Kidney (tissue), 13 donors: ENCODE measurements at regions not wholly inside any gene's neighbourhood (a gene's known extent, or its start where the extent isn't known, plus 50 kb on each side); places are given as distances from the start of the nearest gene placed in this dataset.

Source experiments
- DNase-seq, 5 donors: peaks; one replicate each; pipeline ENCODE4 v3.0.0-alpha.2; 2013 to 2020
- FAIRE-seq: peaks from 2 replicates; lab custom pipeline; 2012; peaks lifted over from hg19 to GRCh38; lab: Jason Lieb, UNC
- H3K27ac ChIP-seq, 2 donors: one replicate each; pipeline ENCODE4 v1.7.0; 2013; ENCODE audit warnings: low read depth in 2 of 2, low read length in 2 of 2, inconsistent platforms in 1 of 2
- H3K27me3 ChIP-seq: one replicate; pipeline ENCODE4 v1.7.1; 2013; ENCODE audit warnings: low read length, inconsistent platforms; ENCODE audit not compliant: control insufficient read depth, insufficient read depth
- H3K36me3 ChIP-seq, 3 donors: one replicate each; pipeline versions ENCODE4 v1.7.0 to v1.7.1; 2013; ENCODE audit warnings: low read length in 3 of 3, control low read depth in 1 of 3, inconsistent platforms in 1 of 3; ENCODE audit not compliant: insufficient read depth in 3 of 3, control insufficient read depth in 2 of 3
- H3K4me1 ChIP-seq, 3 donors: one replicate each; pipeline versions ENCODE4 v1.7.0 to v1.7.1; 2013; ENCODE audit warnings: low read length in 3 of 3, inconsistent platforms in 1 of 3, low read depth in 1 of 3; ENCODE audit not compliant: control insufficient read depth in 2 of 3, insufficient read depth in 2 of 3
- H3K4me3 ChIP-seq, 3 donors: one replicate each; pipeline versions ENCODE4 v1.7.0 to v1.8.1; 2013; ENCODE audit warnings: low read length in 3 of 3, control low read depth in 1 of 3, inconsistent platforms in 1 of 3
- H3K9ac ChIP-seq, 3 donors: one replicate each; pipeline versions ENCODE4 v1.7.0 to v1.7.1; 2013; ENCODE audit warnings: low read length in 3 of 3, control low read depth in 1 of 3, inconsistent platforms in 1 of 3
- H3K9me3 ChIP-seq, 3 donors: one replicate each; pipeline versions ENCODE4 v1.7.0 to v1.7.1; 2013; ENCODE audit warnings: low read length in 3 of 3, control low read depth in 1 of 3, inconsistent platforms in 1 of 3; ENCODE audit not compliant: control insufficient read depth in 2 of 3, insufficient read depth in 1 of 3
- intact Hi-C: fragments of 100-400 bp; cut with DNase I; formaldehyde crosslinking; loops from one replicate; pipeline ENCODE4 v1.11.1; 2022
- TF ChIP-seq, protein P1 (sequence below): IDR thresholded peaks from 3 replicates; pipeline ENCODE4 v1.5.1; 2012; ENCODE audit warnings: mild to moderate bottlenecking, moderate library complexity, borderline replicate concordance; ENCODE audit not compliant: insufficient read depth; ENCODE audit errors: extremely low read depth
- donor health status: control.
- donor health status: control.
- donor health status: control.
- donor health status: control.
- donor health status: control.
- donor health status: DM: yes; HTN: yes; CAD: no.
- donor health status: Normal renal cell carcinoma (clear cell type).

GRCh38 chr5:97544240-97544639, 361.2 kb upstream of the RIOK2 start:
- FAIRE-seq: no peak
- Histone ChIP-seq H3K27me3 (no peaks in the 10 kb centered on the region), H3K36me3 (no peaks in the 10 kb centered on the region), H3K27ac (no peak overlapping the region), H3K4me3 (no peak overlapping the region), H3K9me3 (no peaks in the 10 kb centered on the region), H3K9ac (no peak overlapping the region), H3K4me1 (no peaks in the 10 kb centered on the region)
- no peak for DNase-seq
- TF ChIP-seq, protein P1, sequence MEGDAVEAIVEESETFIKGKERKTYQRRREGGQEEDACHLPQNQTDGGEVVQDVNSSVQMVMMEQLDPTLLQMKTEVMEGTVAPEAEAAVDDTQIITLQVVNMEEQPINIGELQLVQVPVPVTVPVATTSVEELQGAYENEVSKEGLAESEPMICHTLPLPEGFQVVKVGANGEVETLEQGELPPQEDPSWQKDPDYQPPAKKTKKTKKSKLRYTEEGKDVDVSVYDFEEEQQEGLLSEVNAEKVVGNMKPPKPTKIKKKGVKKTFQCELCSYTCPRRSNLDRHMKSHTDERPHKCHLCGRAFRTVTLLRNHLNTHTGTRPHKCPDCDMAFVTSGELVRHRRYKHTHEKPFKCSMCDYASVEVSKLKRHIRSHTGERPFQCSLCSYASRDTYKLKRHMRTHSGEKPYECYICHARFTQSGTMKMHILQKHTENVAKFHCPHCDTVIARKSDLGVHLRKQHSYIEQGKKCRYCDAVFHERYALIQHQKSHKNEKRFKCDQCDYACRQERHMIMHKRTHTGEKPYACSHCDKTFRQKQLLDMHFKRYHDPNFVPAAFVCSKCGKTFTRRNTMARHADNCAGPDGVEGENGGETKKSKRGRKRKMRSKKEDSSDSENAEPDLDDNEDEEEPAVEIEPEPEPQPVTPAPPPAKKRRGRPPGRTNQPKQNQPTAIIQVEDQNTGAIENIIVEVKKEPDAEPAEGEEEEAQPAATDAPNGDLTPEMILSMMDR: no peak
- intact Hi-C loops: no loop called here

GRCh38 chr5:97544678-97545077, 361.6 kb upstream of the RIOK2 start:
- Histone ChIP-seq H3K9ac (no peak overlapping the region), H3K9me3 (no peaks in the 10 kb centered on the region), H3K27me3 (no peaks in the 10 kb centered on the region), H3K4me1 (no peaks in the 10 kb centered on the region), H3K27ac (no peak overlapping the region), H3K4me3 (no peak overlapping the region), H3K36me3 (no peaks in the 10 kb centered on the region)
- TF ChIP-seq, protein P1: no peak
- FAIRE-seq (no peak), DNase-seq (no peak)
- intact Hi-C loops: no loop called here

DNA sequence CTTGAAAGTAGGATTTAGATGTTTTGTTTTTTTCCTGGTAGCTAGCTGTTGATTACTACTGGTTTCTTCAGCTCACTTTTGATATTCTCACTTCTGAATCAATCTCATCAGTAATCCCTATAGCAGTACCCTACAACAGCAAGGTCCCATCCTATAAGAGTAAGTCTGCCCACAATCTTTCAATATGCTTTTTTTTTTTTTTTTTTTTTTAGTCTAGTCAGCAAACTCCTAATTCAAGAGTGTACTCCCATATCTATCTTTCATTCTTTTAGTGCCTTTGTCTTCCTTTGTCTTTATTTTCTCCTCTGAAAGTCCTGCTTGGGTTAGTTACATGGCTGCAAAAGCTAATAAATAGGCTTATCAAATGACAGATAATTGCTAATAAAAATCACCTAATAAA, 362.4 kb upstream of the RIOK2 start:
- no peak for DNase-seq
- H3K9me3 ChIP-seq: no peaks in the 10 kb centered on the region
- TF ChIP-seq, protein P1: no peak
- H3K36me3 ChIP-seq: no peaks in the 10 kb centered on the region
- intact Hi-C loops: no loop called here
- H3K9ac ChIP-seq: no peak overlapping the region
- no peak overlapping the region for H3K27ac ChIP-seq
- FAIRE-seq: no peak
- H3K4me1 ChIP-seq: no peaks in the 10 kb centered on the region
- H3K4me3 ChIP-seq: no peak overlapping the region
- no peaks in the 10 kb centered on the region for H3K27me3 ChIP-seq

DNA sequence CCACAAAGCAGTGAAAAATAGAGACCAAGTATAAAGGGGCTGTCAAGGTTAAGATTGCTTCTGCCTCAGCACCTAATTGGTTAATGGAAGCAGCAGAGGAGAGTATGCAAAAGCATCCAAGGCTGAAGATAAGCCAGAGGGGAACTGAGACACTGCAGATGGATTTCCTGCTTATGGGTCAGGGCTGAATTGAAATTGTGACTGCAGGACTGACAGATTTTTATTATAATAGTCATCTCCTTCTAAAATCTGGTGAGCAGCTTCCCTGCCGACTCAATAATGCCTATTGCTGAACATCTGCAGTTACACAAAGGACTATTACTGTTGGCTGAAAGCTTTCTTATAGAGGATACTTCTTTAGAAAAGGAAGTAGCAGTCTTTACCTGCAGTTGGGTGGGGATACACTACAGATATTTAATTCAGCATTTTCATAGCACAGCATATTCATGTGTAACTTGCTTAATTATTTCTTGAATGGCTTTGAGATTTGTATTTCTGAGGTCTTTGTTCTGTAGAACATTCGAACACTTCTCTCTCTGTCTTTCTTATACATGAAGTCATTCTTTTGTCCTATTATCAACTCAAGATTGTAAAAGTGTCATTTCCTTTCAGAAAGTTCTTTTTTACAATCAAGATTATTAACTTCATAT, 363.0 kb upstream of the RIOK2 start:
- H3K27ac ChIP-seq: no peak overlapping the region
- TF ChIP-seq, protein P1: no peak
- FAIRE-seq: peak; percentile 35

More for the DNA sequence above, 363.0 kb upstream of the RIOK2 start:
- Histone ChIP-seq H3K9me3 (no peaks in the 10 kb centered on the region), H3K4me3 (no peak overlapping the region), H3K27me3 (no peaks in the 10 kb centered on the region), H3K4me1 (no peaks in the 10 kb centered on the region), H3K36me3 (no peaks in the 10 kb centered on the region), H3K9ac (no peak overlapping the region)
- intact Hi-C loops: no loop called here
- no peak for DNase-seq
